Prostate gland (tissue), 2 donors: ENCODE measurements at regions not wholly inside any gene's neighbourhood (a gene's known extent, or its start where the extent isn't known, plus 50 kb on each side); places are given as distances from the start of the nearest gene placed in this dataset.

Source experiments
- CTCF ChIP-seq, 4 experiments: fragments of 200-600 bp in 2 of 4; fragments of 450-650 bp in 2 of 4; sonication (generic) in 2 of 4; IDR thresholded peaks; 1 replicate in 3 of 4; 2 replicates in 1 of 4; pipeline ENCODE4 v1.5.1; 2016 to 2019; ENCODE audit warnings: antibody characterized with exemption in 4 of 4, mild to moderate bottlenecking in 2 of 4, moderate library complexity in 2 of 4
- POLR2A ChIP-seq: fragments of 450-650 bp; IDR thresholded peaks from one replicate; pipeline ENCODE4 v1.6.1; 2016; ENCODE audit warnings: antibody characterized with exemption, mild to moderate bottlenecking
- POLR2AphosphoS5 ChIP-seq: sonication (generic); formaldehyde crosslinking; IDR thresholded peaks from one replicate; pipeline ENCODE4 v1.6.1; 2017; ENCODE audit warnings: antibody characterized with exemption

DNA sequence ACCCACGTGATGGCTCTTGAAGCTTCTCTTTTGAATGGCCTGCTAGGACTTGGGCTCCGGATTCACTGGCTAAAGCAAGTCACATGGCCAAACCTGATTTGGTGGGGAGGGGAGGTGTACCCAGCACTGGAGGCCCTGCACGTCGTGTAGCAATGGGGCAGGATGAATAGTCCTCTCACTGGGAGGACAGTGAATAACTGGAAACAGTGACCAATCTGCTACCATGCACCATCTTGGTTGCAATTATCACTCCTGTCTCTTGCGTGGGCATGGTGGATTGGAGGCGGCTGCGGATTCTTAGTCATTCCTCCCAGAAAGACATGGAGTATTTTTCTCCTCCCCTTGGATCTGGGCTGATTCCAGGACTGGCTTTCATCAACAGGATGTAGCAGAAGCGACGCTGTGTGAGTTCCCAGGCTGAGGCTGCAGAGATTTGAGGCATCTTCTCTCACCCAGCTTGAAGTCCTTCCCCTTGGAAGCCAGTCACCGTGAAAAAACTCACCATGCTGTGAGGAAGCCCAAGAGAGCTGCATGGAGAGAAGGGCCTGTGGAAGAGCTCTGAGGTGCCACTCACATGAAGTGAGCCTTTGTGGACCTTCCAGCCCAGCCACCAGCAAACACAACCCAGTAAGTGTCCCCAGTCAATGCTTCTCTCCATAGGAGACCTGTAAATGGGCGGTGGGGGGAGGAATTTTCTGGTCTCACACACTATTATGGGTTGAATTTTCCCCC lies 70.4 kb downstream of the IGLL1 start:
- TF ChIP-seq CTCF (IDR thresholded peaks at IDR 0.05): no peak
- no peak for TF ChIP-seq POLR2A
- no peak for TF ChIP-seq POLR2AphosphoS5
